HG03469 (cell line): ENCODE measurements at regions not wholly inside any gene's neighbourhood (a gene's known extent, or its start where the extent isn't known, plus 50 kb on each side); places are given as distances from the start of the nearest gene placed in this dataset.

Experiments used
- ATAC-seq: cut with Tn5 transposase; IDR thresholded peaks from one replicate; pipeline ENCODE4 v1.9.1; 2021; ENCODE audit warnings: mild to moderate bottlenecking, moderate library complexity, moderate number of reproducible peaks; ENCODE audit not compliant: unreplicated experiment

DNA sequence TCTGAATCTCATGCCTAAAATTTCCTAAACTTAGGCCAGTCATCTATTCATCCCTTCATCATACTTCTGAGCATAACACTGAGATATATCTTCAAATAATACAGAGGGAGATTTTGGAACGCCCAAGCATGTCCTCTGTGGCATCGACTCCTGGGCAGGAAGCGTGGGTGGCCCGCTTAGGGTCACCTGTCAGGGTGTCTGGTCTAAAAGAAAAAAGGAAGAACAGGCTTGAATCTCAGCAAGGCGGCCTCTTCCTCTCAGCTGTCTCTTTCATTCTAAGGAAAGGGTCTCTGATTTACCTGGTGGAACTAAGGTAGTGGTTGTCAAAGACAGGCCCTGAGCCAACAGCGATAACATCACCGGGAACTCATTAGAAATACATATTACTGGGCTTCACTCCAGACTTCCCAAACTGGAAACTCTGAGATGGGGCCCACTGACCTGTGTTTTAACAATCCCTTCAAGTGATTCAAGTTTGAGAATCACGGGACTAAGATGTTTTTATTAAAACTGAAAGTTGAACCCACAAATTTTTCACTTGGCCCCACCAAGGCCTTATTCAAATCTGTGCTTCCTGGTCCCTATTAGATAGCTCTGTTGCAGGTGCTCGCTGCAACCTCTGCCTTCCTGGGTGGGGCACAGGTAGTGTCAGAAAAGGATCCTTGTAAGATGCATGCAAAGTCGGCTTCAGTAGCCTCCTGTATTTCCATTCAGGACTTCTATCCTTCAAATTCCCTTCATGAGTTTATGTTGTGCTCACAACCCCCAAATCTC is 162.3 kb upstream of the CCDC68 start:
- no peak for ATAC-seq

DNA sequence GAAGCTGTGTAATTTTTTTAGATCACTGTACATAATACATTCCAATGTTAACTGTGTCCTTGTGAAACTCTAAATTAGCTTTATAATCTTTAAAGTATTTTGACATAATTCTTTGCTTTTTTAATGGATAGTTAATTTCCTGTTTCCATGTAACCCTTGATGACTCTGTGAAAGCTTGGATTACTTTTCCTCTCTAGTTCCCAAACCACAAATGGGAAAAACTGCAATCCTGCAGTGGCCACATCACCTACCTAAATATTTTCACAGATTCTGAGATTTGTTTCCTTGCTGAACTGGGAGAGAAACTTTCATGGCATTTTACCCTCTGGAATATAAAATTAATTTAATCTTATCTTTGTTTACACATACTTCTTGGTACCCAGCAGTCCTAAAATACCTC is 161.6 kb upstream of the CCDC68 start:
- ATAC-seq = no peak

GRCh38 chr18:55119434-55119833 is 160.2 kb upstream of the CCDC68 start:
- ATAC-seq = no peak

GRCh38 chr18:55119016-55119415 is 159.8 kb upstream of the CCDC68 start:
- ATAC-seq = no peak

DNA sequence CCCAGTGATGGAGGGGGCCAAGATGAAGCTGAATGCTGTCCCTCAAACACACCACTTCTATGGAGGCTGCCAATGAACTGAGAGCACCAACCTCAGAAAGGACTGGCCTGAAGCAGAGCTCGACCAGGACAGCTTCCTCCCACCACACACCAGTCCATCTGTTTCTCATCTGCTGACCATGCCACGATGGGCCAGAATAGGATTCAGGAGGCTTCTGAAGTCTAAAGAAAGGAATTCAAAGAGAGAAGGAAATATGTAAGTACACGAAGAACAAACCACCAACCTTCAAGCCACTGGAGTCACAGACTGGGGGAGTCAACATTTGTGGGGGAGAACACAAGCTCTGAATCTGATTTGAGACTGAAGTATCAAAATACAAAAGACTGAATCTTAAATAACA is 157.6 kb upstream of the CCDC68 start:
- ATAC-seq = no peak

DNA sequence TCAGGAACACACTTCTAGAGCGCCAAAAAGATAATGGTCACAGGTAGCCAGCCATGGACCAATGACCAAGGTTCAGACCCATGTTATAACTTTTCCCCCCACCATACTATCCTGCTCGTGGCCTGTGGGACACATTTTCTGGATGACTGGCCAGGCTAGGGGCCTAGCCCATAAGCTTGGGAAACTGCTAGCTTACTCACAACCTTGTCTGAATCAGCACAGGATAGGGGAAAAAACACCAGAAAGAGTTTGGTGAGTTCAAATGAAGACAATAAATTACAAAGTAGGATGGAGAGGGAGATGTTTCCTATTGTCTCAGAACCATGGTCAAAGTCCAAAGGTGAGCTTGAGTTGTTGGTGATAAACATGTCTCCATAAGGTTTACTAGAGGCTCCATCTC is 156.3 kb upstream of the CCDC68 start:
- ATAC-seq = no peak

DNA sequence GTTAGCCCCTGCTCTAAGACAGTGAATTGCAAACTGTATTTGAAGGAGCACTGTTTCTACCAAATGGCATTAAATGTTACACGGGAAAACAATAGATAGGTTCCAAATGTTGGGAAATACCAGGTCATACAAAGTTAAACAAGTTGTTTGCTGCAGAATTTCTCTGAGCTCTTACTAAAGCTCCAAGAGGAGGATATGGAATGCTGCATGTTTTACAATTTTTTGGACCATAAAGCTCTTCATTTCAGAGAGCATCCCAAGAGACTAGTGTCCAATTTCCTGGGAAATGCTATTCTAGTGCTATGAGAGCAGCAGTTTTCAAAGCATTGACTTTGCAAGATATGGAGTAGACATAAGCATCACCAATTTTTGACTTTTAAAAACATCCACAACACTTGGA is 155.6 kb upstream of the CCDC68 start:
- ATAC-seq = no peak

DNA sequence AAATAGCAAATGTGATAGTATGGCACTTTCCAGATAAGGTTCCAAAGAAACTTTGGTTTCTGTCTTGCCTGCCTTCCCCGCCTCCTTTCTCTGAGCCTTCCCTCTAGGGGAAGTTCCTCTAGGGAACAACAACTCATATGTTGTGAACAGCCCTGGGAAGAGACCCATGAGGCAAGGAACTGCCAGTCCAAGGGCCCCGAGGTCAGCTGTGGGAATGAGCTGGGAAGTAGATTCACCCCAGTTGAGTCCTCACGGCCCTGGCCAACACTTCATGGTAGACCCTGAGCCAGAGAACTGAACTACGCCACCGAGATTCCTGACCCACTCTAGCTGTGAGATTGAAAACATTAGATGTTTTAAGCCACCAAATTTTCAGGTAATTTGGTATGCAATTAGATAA is 154.5 kb upstream of the CCDC68 start:
- ATAC-seq = no peak

GRCh38 chr18:55111271-55111670 is 152.0 kb upstream of the CCDC68 start:
- no peak for ATAC-seq

DNA sequence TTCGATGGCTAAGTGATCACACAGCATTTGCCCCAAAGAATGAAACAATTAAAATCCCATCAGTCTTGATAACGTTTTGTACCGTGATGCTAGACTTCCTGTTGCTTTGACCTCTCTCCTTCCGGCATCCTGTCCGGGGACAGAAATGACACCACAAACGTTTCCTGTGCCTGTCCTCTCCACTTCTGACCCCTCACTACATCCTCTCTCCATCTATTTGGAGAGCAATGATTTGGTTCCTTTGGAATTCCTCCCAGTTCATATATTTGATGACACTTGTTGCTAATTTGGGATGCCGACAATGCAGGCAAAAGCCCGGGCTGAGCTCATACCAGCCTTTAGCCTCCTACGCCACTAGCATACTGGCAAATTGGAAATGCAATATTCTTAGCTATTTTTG is 151.2 kb upstream of the CCDC68 start:
- no peak for ATAC-seq

DNA sequence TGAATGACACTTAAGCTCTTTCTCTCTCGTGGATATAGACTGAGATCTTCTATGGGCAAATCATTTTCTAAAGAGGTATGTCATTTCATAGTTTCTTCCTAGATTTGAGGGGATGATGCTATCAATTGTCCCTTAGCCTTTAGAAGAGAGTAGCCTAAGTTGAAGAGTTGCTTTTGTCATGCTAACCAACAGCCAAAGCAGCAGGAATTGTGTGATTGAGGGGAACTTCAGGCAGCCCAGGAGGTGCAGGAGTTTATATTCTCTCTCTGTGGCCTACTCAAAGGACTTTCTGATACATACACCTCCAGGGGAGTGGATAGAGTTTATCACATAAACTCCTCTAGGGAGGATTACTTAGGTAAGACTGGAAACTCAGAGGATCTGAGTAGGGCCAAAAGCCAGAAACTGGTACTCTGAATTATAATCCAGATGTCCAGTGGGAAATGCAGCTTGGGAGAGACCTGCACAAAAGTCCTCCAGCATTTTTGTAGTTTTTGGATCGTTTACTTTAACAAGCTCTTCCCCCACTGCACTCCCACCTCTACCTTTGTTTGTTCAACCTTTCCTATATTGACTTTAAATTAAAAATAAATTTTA is 150.7 kb upstream of the CCDC68 start:
- ATAC-seq = no peak

DNA sequence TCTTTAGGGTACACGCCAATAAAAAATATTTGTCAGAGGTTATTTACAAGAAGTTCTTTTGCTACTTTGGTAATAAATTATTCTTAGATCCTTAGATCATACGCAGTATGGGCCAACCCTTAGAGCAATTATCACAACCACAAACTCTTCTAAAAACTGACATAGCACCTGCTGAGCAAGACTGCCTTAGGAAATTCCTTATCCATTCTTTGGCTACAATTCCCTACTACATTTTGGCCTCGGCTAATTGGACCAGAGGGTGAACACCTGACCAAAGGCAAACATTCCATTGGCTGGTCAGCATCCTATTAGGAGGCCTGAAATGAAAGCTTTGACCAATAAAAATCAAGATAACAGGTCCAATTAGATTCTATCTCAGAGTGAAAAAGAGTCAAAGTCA is 147.6 kb upstream of the CCDC68 start:
- ATAC-seq = no peak

- no peak for ATAC-seq
Measured at GRCh38 chr18:55106466-55106865, 147.2 kb upstream of the CCDC68 start.

- no peak for ATAC-seq
Measured at GRCh38 chr18:55105873-55106272, 146.6 kb upstream of the CCDC68 start.

- ATAC-seq = no peak
Measured at GRCh38 chr18:55102958-55103456, 143.7 kb upstream of the CCDC68 start.

DNA sequence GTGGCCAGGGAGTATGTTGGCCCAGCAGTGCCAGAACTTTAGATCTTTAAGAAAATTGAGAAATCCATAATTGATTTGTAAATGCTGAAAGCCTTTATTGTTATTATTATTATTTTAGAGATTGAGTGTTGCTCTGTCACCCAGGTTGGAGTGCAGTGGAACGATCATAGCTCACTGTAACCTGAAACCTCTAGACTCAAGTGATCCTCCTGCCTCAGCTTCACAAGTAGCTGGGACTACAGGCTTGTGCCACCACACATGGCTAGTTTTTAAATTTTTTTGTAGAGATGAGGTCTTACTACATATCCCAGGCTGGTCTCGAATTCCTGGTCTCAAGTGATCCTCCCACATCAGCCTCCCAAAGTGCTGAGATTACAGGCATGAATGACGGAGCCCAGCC is 143.2 kb upstream of the CCDC68 start:
- ATAC-seq = no peak

DNA sequence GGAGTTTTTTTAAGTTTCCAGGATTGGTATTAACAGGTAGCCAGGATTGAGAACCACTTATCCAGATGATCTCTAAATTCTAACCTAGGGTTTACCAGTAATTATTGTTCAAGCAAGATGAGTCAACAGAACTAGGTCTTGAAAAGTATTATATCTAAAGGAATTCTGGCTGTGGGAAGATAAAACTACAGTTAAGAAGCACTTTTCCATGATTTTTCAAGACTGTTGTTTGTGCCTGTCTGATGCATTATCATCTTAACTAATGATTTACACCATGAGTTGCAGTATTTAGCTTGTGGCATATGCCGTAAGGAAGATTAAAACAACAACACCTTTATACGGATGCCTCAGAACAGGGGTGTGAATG is 142.2 kb upstream of the CCDC68 start:
- no peak for ATAC-seq

GRCh38 chr18:55100817-55101457 is 141.7 kb upstream of the CCDC68 start:
- no peak for ATAC-seq

DNA sequence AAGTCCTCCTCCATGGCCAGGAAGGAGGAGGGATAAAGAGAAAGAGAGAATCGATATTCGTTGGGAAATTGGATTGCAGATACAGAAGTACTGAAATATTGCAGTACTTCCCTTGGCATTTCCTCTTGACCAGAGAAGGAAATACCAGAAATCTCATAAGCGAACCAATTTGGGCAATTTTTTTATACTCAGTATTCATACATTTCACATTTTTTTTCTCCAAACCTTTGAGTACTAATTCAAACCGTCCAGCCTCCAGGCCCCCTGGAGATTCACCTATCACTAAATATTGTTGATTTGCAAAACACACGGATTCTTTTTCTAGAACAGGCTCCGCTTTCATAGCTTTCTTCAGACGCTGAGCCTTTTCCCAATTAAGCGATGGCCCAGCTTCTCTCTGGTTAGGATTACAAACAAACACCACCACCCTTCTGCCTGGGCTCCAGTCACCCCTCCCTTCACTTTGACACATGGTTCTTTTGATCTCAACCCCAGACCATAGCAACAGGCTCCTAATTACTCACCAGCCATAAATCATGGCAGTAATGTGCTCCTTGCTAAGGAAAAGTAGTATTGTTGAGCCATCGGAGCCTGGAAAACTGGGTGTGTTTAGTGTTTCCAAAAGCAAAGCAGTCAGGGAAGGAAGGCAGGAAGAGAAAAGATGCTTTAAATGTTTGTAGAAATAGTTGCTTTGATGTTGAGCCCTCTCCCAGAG is 138.4 kb upstream of the CCDC68 start:
- ATAC-seq = no peak

GRCh38 chr18:55096263-55096951 is 137.1 kb upstream of the CCDC68 start:
- ATAC-seq = peak; percentile 55

- no peak for ATAC-seq
Measured at GRCh38 chr18:55095584-55095983, 136.3 kb upstream of the CCDC68 start.
